ENCODE measurements at regions not wholly inside any gene's neighbourhood (a gene's known extent, or its start where the extent isn't known, plus 50 kb on each side); places are given as distances from the start of the nearest gene placed in this dataset.
"Not testable (repeated sequence)": the region's sequence is repeated elsewhere in the genome, so short reads cannot be mapped to it uniquely, and the experiment has no call there.

GRCh38 chr7:6965051-6965450 lies 139.0 kb upstream of the CCZ1B start:
- H3K79me2 ChIP-seq (ENCODE audit: insufficient read depth, low read length); H3K36me3 ChIP-seq (ENCODE audit: insufficient read depth, low read length); DNase-seq (ENCODE audit: insufficient read length, low spot score, missing footprints); H3K27me3 ChIP-seq (ENCODE audit: insufficient read depth, low read length); H3K4me2 ChIP-seq (ENCODE audit: insufficient read depth, low read length); H2AFZ ChIP-seq (ENCODE audit: low read length); H3K27ac ChIP-seq (ENCODE audit: low read depth, low read length); H3K4me3 ChIP-seq (ENCODE audit: insufficient read depth, low read length); H3K4me1 ChIP-seq (ENCODE audit: insufficient read depth, low read length); H4K20me1 ChIP-seq (ENCODE audit: insufficient read depth, low read length); H3K9me3 ChIP-seq (ENCODE audit: low read depth, low read length): not testable (repeated sequence)
- peak; percentile 33 for TF ChIP-seq CTCF (IDR thresholded peaks at IDR 0.05; ENCODE audit: extremely low read depth, low read depth, low read length)

- H3K27ac ChIP-seq (ENCODE audit: low read depth, low read length); H3K9me3 ChIP-seq (ENCODE audit: low read depth, low read length); DNase-seq (ENCODE audit: insufficient read length, low spot score, missing footprints): not testable (repeated sequence)
These were observed 144.1 kb upstream of the CCZ1B start for GRCh38 chr7:6970180-6970579.

DNA sequence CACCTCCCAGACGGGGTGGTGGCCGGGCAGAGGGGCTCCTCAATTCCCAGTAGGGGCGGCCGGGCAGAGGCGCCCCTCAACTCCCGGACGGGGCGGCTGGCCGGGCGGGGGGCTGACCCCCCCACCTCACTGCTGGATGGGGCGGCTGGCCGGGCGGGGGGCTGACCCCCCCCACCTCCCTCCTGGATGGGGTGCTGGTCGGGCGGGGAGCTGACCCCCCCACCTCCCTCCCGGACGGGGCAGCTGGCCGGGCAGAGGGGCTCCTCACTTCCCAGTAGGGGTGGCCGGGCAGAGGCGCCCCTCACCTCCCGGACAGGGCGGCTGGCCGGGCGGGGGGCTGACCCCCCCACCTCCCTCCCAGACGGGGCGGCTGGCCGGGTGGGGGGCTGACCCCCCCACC lies 148.8 kb upstream of the CCZ1B start:
- not testable (repeated sequence) for H3K27ac ChIP-seq (ENCODE audit: low read depth, low read length); H3K9me3 ChIP-seq (ENCODE audit: low read depth, low read length); H3K36me3 ChIP-seq (ENCODE audit: insufficient read depth, low read length); H3K4me3 ChIP-seq (ENCODE audit: insufficient read depth, low read length); H3K27me3 ChIP-seq (ENCODE audit: insufficient read depth, low read length); H3K4me1 ChIP-seq (ENCODE audit: insufficient read depth, low read length); H2AFZ ChIP-seq (ENCODE audit: low read length); H4K20me1 ChIP-seq (ENCODE audit: insufficient read depth, low read length); DNase-seq (ENCODE audit: insufficient read length, low spot score, missing footprints); H3K79me2 ChIP-seq (ENCODE audit: insufficient read depth, low read length); H3K4me2 ChIP-seq (ENCODE audit: insufficient read depth, low read length)

More at GRCh38 chr7:6970180-6970579, 144.1 kb upstream of the CCZ1B start:
- not testable (repeated sequence) for H3K4me2 ChIP-seq (ENCODE audit: insufficient read depth, low read length); H3K36me3 ChIP-seq (ENCODE audit: insufficient read depth, low read length); H3K4me3 ChIP-seq (ENCODE audit: insufficient read depth, low read length); H3K27me3 ChIP-seq (ENCODE audit: insufficient read depth, low read length); H3K79me2 ChIP-seq (ENCODE audit: insufficient read depth, low read length); H4K20me1 ChIP-seq (ENCODE audit: insufficient read depth, low read length); H3K4me1 ChIP-seq (ENCODE audit: insufficient read depth, low read length); H2AFZ ChIP-seq (ENCODE audit: low read length)

DNA sequence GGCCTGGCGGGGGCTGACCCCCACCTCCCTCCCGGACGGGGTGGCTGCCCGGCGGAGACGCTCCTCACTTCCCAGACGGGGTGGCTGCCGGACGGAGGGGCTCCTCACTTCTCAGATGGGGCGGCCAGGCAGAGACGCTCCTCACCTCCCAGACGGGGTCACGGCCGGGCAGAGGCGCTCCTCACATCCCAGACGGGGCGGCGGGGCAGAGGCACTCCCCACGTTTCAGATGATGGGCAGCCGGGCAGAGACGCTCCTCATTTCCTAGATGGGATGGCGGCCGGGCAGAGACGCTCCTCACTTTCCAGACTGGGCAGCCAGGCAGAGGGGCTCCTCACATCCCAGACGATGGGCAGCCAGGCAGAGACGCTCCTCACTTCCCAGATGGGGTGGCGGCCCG lies 149.3 kb upstream of the CCZ1B start:
- H3K79me2 ChIP-seq (ENCODE audit: insufficient read depth, low read length); H3K4me3 ChIP-seq (ENCODE audit: insufficient read depth, low read length); H3K27ac ChIP-seq (ENCODE audit: low read depth, low read length); H3K4me1 ChIP-seq (ENCODE audit: insufficient read depth, low read length); H3K36me3 ChIP-seq (ENCODE audit: insufficient read depth, low read length); DNase-seq (ENCODE audit: insufficient read length, low spot score, missing footprints); H3K4me2 ChIP-seq (ENCODE audit: insufficient read depth, low read length); H3K27me3 ChIP-seq (ENCODE audit: insufficient read depth, low read length); H2AFZ ChIP-seq (ENCODE audit: low read length); H4K20me1 ChIP-seq (ENCODE audit: insufficient read depth, low read length); H3K9me3 ChIP-seq (ENCODE audit: low read depth, low read length): not testable (repeated sequence)

DNA sequence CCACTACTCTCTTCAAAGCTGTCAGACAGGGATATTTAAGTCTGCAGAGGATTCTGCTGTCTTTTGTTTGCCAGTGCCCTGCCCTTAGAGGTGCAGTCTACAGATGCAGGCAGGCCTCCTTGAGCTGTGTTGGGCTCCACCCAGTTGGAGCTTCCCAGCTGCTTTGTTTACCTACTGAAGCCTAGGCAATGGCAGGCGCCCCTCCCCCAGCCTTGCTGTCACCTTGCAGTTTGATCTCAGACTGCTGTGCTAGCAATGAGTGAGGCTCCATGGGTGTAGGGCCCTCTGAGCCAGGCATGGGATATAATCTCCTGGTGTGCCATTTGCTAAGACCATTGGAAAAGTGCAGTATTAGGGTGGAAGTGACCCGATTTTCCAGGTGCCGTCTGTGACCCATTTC lies 151.3 kb upstream of the CCZ1B start:
- H3K9me3 ChIP-seq (ENCODE audit: low read depth, low read length); H2AFZ ChIP-seq (ENCODE audit: low read length); DNase-seq (ENCODE audit: insufficient read length, low spot score, missing footprints); H3K27me3 ChIP-seq (ENCODE audit: insufficient read depth, low read length); H3K4me2 ChIP-seq (ENCODE audit: insufficient read depth, low read length); H3K36me3 ChIP-seq (ENCODE audit: insufficient read depth, low read length); H3K79me2 ChIP-seq (ENCODE audit: insufficient read depth, low read length); H3K4me1 ChIP-seq (ENCODE audit: insufficient read depth, low read length); H4K20me1 ChIP-seq (ENCODE audit: insufficient read depth, low read length); H3K4me3 ChIP-seq (ENCODE audit: insufficient read depth, low read length); H3K27ac ChIP-seq (ENCODE audit: low read depth, low read length): not testable (repeated sequence)

GRCh38 chr7:6978326-6978725 lies 152.3 kb upstream of the CCZ1B start:
- H3K4me1 ChIP-seq (ENCODE audit: insufficient read depth, low read length); H3K4me2 ChIP-seq (ENCODE audit: insufficient read depth, low read length); H4K20me1 ChIP-seq (ENCODE audit: insufficient read depth, low read length); H3K36me3 ChIP-seq (ENCODE audit: insufficient read depth, low read length); H3K27me3 ChIP-seq (ENCODE audit: insufficient read depth, low read length); H3K27ac ChIP-seq (ENCODE audit: low read depth, low read length); H3K9me3 ChIP-seq (ENCODE audit: low read depth, low read length); H3K4me3 ChIP-seq (ENCODE audit: insufficient read depth, low read length); DNase-seq (ENCODE audit: insufficient read length, low spot score, missing footprints); H3K79me2 ChIP-seq (ENCODE audit: insufficient read depth, low read length); H2AFZ ChIP-seq (ENCODE audit: low read length): not testable (repeated sequence)

DNA sequence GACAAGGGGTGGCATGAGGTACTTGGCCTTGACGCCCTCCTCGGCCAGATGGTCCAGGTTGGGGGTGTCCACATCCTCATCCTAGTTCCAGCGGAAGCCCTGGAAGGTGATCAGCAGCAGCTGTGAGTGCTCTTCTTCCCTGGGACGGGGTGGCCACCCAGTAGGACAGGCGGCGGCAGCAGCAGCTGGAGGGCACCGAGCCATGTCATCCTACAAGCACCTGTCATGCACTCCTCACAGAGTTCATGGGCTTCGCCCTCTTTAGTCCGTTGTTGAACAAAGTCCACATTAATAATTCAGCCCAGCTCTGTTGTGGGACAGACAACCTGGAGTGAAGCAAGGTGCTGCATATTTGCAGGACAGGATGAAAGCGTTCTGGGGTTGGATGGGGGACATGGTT lies 153.4 kb upstream of the CCZ1B start:
- DNase-seq (ENCODE audit: insufficient read length, low spot score, missing footprints): peak; percentile 31
- not testable (repeated sequence) for H3K4me2 ChIP-seq (ENCODE audit: insufficient read depth, low read length); H3K36me3 ChIP-seq (ENCODE audit: insufficient read depth, low read length); H2AFZ ChIP-seq (ENCODE audit: low read length); H3K4me1 ChIP-seq (ENCODE audit: insufficient read depth, low read length); H3K9me3 ChIP-seq (ENCODE audit: low read depth, low read length); H3K79me2 ChIP-seq (ENCODE audit: insufficient read depth, low read length); H3K27me3 ChIP-seq (ENCODE audit: insufficient read depth, low read length); H3K27ac ChIP-seq (ENCODE audit: low read depth, low read length); H4K20me1 ChIP-seq (ENCODE audit: insufficient read depth, low read length); H3K4me3 ChIP-seq (ENCODE audit: insufficient read depth, low read length)

- not testable (repeated sequence) for H2AFZ ChIP-seq (ENCODE audit: low read length); H3K27me3 ChIP-seq (ENCODE audit: insufficient read depth, low read length); H3K4me2 ChIP-seq (ENCODE audit: insufficient read depth, low read length); H4K20me1 ChIP-seq (ENCODE audit: insufficient read depth, low read length); H3K4me3 ChIP-seq (ENCODE audit: insufficient read depth, low read length); H3K4me1 ChIP-seq (ENCODE audit: insufficient read depth, low read length); DNase-seq (ENCODE audit: insufficient read length, low spot score, missing footprints); H3K27ac ChIP-seq (ENCODE audit: low read depth, low read length); H3K79me2 ChIP-seq (ENCODE audit: insufficient read depth, low read length); H3K9me3 ChIP-seq (ENCODE audit: low read depth, low read length); H3K36me3 ChIP-seq (ENCODE audit: insufficient read depth, low read length)
These were observed 156.3 kb upstream of the CCZ1B start for GRCh38 chr7:6982375-6982774.

DNA sequence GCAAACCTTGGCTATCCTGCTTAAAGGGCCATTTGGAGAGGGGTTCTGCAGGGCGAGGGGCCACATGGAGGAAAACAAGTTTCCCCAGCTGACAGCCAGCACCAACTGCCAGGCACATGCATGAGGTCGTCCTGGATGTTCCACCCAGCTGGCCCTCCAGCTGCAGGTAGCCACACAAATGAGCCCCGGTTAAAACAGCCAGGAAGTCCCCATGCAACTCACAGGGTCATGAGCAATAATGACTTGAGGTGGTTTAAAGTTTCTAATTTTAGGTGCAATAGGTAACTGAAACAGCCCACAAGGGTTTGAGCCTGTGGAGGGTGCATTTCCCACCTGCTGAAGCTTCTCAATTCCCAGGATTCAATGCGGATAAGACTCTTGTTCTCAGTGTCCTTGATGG lies 160.8 kb upstream of the CCZ1B start:
- not testable (repeated sequence) for H3K4me3 ChIP-seq (ENCODE audit: insufficient read depth, low read length); H3K79me2 ChIP-seq (ENCODE audit: insufficient read depth, low read length); H2AFZ ChIP-seq (ENCODE audit: low read length); H3K36me3 ChIP-seq (ENCODE audit: insufficient read depth, low read length); H3K27me3 ChIP-seq (ENCODE audit: insufficient read depth, low read length); H3K9me3 ChIP-seq (ENCODE audit: low read depth, low read length); H3K4me1 ChIP-seq (ENCODE audit: insufficient read depth, low read length); H3K27ac ChIP-seq (ENCODE audit: low read depth, low read length); H3K4me2 ChIP-seq (ENCODE audit: insufficient read depth, low read length); H4K20me1 ChIP-seq (ENCODE audit: insufficient read depth, low read length); DNase-seq (ENCODE audit: insufficient read length, low spot score, missing footprints)
